Limb (tissue), 2 donors: ENCODE measurements at regions not wholly inside any gene's neighbourhood (a gene's known extent, or its start where the extent isn't known, plus 50 kb on each side); places are given as distances from the start of the nearest gene placed in this dataset.
"Not testable (repeated sequence)": the region's sequence is repeated elsewhere in the genome, so short reads cannot be mapped to it uniquely, and the experiment has no call there.

Source experiments
- DNase-seq, 2 donors: peaks; one replicate each; pipeline ENCODE4 v3.0.0-alpha.2; 2016; ENCODE audit errors: extremely low spot score in 2 of 2

DNA sequence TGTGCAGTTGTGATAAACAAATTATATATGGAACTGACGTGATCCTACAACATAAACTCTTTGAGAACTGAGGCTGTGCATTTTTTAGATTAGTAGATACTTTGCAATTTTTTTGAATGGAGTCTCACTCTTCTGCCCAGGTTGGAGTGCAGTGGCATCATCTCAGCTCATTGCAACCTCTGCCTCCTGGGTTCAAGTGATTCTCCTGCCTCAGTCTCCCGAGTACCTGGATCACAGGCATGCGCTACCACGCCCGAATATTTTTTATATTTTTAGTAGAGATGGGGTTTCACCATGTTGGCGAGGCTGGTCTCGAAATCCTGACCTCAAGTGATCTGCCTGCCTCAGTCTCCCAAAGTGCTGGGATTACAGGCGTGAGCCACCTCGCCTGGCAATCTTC lies 145.9 kb downstream of the POTEH start:
- DNase-seq: not testable (repeated sequence)

DNA sequence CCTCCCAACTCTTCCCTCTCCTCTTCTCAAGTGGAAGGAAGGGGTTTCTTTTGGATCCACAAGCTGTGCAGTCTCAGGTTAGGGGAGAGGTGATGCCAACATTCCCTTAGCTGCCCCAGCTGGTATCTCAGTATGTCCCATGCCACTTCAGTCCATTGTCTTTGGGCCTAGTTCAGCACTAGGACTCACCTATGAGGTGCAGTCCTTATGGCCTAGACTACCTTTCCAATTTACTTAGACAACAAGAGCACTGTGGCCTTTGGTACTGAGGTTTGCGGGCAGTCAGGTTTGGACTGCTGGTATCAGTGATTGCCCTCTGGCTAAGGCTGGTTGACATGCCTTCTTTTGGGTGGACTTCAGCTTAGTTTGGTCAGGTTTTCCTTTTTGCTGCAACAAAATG lies 159.9 kb downstream of the POTEH start:
- not testable (repeated sequence) for DNase-seq

DNA sequence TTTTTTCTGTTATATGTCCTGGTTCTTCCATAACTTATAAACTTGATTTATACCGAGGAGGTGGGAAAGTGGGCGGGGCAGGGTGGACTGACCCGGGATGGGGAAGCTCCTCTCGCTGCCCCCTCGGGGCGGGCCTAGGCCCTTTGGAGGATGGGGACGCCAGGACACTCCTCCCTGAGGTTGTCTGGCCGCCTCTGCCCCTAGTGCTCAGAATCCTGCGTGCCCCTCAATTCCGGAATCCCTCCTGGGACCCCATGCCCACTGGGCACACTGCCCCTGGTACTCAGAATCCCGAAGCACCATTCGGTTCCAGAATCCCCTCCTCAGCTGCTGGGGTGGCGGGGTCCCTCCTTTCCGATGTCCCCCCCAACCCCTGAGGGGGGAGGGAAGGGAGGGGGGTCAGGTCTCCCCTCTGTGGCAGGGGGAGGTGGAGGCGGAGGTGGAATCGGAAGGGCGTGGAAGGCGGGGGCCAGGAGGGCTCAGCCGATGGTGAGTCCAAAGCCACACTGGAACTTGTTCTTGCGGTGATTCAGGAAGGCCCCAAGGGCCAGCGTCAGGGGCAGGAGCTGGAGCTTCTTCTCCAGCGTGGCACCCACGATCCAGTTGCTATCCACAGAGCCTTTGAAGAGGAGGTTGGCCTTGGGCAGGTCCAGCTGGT lies 164.0 kb downstream of the POTEH start:
- peak in 1 of 2 donors; percentile 12 for DNase-seq

DNA sequence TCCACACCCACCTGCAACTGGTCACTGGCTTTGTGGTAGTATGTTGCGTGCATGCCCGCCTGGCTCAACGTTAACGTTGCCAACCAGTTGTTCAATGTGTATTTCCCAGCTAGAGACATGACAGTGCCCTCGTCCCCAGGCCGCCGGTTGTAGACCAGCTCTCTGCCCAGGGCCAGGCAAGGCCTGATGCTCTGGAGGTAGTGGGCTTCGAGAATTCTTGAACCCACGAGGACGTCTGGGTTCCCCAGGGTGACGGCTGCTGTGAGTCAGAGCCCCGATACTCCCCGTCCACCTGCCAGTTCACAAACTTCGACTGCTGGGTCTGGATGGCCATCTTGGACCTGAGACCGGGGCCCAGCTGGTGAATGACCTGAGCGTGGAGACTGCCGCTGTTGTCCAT lies 164.6 kb downstream of the POTEH start:
- DNase-seq: peak in 1 of 2 donors; percentile 1

DNA sequence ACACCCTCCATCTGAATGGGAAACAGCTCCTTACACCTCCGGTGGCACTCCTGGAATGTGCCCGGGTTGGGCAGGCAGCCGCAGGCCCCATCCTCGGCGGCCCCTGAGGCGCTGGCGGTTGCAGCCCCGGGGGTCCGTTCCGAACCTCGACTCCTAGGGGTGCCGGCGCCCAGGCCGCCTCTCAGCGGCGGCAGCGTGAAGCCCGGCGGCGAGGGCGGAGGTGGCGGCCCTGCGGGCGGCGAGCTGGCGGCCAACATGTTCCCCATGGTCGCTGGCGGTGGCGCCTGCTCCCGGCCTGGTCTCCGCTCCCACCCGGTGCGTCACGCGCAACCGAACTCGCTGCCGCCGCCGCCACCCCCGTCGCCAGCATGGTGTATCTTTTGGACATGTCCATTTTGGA lies 165.2 kb downstream of the POTEH start:
- DNase-seq: not testable (repeated sequence)

DNA sequence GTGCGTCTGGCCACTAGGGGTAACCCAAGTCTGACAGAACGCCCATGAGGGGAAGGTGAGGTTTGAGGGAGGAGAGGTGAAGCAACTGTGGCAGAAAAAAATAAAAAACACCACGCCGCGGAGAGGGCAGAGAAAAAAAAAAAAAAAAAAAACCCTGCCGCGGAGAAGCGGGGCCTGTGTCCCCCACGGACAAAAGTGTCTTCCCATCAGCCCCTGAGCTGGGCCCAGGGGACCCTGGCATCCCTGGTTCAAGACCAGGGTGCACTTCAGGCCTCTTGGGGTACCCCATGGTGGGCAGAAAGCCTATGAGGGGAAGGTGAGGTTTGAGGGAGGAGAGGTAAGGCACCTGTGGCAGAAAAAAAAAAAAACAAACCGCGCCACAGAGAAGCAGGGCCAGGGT lies 191.1 kb downstream of the POTEH start:
- not testable (repeated sequence) for DNase-seq

DNA sequence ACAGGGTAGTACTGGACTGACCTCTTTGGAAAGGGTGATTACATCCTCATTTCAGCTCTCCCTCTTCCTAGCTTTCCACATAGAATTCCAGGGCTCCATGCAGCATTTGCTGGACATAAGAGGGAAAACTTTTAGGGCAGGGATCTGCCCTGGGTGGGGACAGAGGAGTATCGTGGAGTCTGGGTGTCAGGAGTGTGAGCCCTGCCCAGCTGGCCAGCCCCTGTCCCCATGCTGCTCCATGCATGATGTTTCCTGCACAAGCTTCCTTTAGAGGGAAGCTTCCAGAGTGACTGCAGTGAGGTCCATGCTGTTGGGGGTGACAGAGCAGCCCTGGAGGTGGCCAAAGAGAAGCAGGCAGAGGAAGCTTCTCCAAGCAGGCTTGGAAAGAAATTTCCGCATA lies 214.5 kb downstream of the POTEH start:
- not testable (repeated sequence) for DNase-seq

DNA sequence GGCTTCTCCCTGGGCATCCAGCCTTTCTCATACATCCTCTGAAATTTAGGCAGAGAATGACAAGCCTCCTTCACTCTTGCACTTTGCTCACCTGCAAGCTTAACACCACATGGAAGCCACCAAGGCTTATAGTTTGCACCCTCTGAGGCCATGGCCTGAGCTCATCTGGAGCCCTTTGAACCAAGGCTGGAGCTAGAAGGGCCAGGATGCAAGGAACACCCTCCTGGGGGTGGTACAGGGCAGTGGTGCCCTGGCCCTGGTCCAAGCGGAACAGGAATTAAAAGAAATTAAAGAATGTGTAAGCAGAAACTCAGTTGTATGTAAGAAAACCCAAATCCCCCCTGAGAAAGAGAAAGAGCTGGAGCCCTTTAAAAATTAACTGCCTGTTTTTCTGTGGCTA lies 221.9 kb downstream of the POTEH start:
- DNase-seq: not testable (repeated sequence)

DNA sequence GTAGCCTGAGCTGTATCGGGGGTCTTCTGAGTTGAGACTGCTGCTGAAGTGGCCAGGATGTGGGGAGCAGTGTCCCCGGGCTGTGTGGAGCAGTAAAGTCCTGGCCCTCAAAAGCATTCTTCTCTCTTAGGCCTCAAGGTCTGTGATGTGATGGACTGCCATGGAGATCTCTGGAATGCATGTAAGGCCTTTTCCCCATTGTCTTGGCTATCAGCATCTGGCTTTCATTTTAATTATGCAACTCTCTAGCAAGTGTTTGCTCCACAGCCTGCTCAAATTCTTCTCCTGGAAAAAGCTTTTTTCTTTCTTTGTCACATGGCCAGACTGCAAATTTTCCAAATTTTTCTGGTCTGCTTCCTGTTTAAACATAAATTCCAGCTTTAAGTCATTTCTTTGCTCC lies 229.3 kb downstream of the POTEH start:
- DNase-seq: not testable (repeated sequence)

DNA sequence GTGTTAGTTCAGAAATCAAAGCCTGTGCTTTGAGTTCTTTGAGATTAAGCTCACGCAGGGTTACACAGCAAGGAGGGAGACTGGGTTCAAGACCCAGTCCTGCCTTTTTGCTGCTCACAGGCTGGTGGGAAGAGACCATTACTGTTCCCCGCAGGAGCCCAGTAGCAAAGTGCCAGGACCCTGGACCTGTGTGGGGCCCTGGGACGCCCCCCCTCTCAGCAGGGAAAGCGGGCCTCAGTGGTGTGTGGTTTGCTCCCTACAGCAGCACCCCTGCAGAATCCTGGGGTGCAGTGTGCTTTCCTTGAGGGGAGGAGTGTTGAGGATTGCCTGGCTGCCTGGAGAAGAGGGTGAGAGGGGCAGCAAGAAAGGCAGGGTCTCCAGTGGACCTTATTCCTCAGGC lies 231.1 kb downstream of the POTEH start:
- not testable (repeated sequence) for DNase-seq

DNA sequence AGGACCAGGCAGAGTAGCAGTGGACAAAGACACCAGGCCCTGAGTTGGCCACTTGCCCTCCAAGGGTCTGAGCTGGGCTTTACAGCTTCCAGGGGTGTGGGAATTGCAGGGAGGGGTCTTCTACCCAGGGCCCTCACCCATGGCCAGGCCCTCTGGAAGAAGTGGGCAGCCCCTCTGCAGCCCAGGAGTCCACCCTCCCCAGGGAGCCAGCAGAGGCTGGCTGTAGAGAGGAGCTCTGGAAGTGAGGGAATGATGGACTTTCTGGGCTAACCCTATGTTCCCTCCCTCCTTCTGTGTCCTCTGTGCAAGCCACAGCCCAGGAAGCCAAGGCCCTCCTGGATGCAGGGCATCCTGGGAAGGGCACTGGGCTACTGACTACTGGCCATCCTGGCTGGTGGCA lies 232.3 kb downstream of the POTEH start:
- not testable (repeated sequence) for DNase-seq

DNA sequence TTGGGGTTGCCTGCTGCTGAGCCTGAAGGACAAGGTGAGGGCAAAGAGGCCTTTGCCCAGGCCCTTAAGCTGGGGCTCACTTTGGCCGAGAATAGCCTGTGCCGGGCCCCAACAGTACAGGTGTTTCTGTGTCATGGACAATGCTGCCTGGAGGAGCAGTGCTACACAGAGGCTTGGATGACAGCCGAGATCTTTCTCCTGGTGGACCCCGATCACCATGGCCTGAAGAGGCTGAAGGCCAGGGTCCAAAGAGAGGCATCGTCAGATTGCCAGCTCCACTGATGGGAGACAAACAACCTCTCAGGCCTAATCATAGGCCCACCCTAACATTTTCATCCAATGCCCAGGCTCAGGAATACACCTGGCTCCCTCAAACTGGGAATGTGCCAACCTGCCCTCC lies 232.8 kb downstream of the POTEH start:
- not testable (repeated sequence) for DNase-seq

DNA sequence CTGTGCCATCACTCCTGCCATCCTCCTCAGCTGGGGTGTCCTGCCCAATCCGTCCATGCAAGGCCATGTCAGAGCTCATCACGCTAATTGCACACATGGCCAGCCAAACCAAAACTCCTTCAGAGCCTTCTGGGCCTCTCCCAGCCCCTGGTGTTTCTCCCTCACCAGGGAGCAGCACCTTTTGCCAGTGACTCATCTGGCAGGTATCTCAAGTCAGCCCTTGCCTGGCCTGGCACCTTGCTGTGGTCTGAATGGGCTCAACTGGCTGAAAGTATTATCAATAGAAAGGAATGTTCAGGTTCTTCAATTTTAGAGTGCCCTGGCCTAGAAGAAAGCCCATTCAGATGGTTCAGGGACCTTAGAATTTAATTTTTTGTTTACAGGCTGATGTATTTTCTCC lies 235.0 kb downstream of the POTEH start:
- not testable (repeated sequence) for DNase-seq

DNA sequence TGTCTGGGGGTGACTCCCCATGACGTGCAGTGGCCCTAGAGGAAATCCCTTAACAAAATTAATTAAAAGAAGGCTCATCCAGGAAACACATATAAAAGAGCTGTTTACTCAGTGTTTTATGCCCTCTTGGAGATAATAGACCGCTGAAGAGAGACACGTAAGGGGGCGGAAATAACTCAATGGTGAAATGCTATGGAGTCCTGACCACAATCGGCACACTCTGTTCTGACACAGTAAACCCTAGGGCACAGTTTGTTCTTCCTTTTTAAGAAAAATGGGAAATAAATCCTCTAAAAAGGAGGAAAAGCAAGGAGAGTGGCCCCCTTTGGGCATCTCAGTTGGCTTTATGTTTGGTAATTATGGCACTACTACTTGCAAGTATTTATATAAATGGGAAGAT lies 237.3 kb downstream of the POTEH start:
- DNase-seq: not testable (repeated sequence)
